Activated CD4-positive, alpha-beta T cell treated with anti-CD3 and anti-CD28 coated beads for 4 hours (primary cell): ENCODE measurements at regions not wholly inside any gene's neighbourhood (a gene's known extent, or its start where the extent isn't known, plus 50 kb on each side); places are given as distances from the start of the nearest gene placed in this dataset.
"Not testable (repeated sequence)": the region's sequence is repeated elsewhere in the genome, so short reads cannot be mapped to it uniquely, and the experiment has no call there.

Experiments used
- DNase-seq, 2 donors: peaks; one replicate each; pipeline ENCODE4 v3.0.0-alpha.2; 2020

- DNase-seq = no peak
Observed at GRCh38 chr6:53446151-53446550, 97.4 kb upstream of the ELOVL5 start.

DNA sequence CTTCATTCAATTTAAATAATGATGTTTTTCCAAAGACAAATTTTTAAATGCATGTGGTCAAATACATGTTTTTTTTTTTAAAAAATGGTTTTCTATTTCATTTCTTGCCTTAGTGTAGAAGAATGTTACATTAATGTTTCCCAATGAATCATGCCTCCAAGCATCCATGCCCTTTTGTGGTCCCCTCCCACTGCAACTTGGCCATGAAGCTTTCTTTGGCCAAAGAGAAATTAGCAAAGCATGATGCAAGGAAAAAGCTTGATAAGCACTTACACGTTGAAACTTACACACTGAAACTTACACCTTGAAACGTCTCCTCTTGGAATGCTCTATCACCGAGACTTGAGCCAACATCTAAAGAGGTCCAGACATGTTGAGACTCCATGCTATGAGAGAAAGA lies 93.0 kb upstream of the ELOVL5 start:
- no peak for DNase-seq

DNA sequence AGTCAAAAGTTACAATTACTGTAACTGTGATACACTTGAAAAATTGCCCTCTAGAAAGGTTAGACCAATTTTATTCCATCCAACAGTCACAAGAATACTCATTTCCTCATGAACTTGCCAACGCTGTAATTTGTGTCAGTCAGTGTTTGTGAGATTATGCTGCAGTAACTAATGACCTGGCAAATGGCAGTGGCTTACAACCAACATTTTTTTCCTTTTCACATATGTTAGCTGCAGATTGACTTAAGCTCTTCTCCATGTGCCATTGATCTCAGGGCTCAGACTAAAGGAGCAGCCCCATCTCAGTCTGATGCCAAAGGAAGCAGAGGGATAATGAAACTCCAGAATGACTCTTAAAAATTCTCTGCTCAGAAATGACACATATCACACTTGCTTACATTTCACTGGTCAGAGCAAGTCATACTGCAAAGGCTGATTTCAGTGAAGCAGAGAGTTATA lies 92.3 kb upstream of the ELOVL5 start:
- DNase-seq = no peak

GRCh38 chr6:53440336-53440945 lies 91.7 kb upstream of the ELOVL5 start:
- no peak for DNase-seq

DNA sequence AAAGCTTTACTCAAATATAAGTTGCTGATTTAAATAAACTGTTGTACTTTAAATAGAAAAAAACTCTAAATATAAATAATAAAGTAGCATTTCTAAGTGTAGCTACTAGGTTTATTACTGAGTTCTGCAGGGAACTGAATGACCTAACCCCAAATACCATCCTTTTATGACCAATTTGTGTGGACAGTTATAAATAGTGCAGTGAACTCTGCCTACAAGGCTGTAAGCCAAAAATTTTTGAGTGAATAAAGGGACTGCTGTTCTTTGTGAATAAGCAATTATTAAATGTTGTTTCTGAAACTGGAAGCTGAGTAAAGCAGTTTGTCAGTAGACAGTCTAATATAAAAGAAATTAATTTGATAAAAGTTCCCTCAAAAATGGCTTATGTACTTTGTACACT lies 90.8 kb upstream of the ELOVL5 start:
- DNase-seq = no peak

GRCh38 chr6:53437557-53438202 lies 88.9 kb upstream of the ELOVL5 start:
- DNase-seq = peak in 1 of 2 donors; percentile 6

- DNase-seq = no peak
Observed at GRCh38 chr6:53436526-53437303, 88.0 kb upstream of the ELOVL5 start.

DNA sequence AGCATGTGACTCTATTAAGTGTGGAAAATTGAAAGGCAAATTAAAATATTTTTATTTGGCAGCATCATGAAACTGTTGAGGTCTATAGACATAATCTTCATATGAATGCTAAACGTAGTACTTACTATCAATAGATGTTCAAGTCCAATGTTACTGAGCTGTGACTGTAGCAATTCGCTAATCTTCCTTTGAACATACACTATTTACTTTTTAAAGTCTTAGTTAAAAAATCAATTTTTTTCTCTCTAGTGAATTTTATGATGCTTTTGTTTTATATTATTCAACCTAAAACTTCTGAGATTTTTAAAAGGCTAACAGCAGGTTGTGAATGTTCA lies 85.2 kb upstream of the ELOVL5 start:
- DNase-seq = no peak

DNA sequence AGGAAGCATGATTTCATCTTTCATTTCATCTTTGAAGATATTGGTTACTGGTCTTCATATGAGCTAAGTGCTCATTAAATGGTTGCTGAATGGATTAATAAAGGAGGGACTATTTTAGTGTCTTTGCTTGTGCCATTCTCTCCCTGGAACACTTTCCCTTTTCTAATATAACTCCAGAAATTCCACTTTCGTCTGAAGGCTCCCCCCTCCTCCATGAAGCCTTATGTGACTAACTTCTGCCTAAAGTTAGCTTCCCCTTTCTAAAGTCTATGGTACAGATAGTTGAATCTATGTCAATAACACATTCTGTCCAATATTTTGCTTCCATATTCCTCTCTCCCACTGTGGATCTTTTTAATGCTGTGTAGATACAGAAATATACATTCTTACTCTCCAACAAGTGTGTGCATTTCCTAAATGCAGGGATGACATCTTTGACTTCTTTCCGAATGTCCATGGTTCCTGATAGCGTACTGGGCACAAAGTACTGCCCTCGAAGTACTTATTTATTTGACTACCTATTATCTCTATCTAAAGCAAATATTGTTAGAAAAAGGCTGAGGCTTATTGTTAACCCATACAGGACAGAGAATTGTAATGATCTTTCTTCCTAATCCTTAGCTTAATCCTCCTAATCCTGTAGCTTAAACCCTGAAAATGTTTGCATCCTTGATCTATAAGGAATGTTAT lies 84.7 kb upstream of the ELOVL5 start:
- no peak for DNase-seq

DNA sequence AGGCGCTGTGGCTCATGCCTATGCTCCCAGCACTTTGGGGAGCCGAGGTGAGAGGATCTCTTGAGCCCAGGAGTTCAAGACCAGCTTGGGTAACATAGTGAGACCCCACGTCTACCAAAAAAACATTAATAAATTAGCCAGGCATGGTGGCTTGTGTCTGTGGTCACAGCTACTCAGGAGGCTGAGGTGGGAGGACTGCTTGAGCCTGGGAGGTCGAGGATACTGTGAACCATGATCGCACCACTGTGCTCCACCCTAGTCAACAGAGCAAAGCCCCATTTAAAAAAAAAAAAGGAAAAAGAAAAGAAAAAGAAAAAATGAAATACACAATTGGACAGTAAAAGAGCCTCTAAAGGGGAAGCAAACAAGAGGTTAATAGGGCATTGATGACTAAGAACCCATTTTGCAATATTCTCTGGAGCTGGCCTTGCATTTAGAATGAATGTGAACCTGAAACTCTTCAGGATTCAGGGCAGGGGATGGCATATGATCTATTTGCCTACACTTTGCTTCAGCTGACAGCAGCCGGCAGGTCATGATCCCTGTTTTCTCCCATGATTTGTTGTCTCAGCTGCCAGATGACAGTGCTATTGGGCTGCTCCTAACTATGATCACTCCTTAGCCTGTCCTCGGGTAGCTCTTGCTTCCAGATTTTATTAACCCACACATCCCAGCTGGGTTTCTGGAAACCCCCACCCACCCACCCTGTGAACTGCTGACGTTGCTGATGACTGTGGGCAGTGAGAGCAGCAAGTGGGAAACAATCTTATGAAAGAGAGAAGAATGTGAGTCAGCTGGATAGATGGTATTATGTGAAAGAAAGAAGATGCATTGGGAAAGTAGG lies 83.8 kb upstream of the ELOVL5 start:
- no peak for DNase-seq

DNA sequence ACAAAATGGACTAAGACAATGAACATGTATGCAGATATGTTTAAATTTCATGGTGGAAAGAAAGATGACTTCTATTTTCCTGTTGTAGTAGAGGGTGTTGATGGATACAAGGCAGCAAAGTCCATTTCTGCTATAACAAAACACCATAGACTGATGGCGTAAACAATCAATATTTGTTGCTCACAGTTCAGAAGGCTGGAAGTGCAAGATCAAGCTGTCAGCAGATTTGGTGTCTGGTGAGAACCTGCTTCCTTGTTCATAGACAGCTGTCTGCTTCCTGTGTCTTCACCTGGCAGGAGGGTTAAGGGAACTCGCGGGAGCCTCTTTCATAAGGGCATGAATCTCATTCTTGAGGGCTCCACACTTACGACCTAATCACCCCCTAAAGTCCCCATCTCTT lies 83.0 kb upstream of the ELOVL5 start:
- no peak for DNase-seq

GRCh38 chr6:53429401-53429800 lies 80.7 kb upstream of the ELOVL5 start:
- no peak for DNase-seq

DNA sequence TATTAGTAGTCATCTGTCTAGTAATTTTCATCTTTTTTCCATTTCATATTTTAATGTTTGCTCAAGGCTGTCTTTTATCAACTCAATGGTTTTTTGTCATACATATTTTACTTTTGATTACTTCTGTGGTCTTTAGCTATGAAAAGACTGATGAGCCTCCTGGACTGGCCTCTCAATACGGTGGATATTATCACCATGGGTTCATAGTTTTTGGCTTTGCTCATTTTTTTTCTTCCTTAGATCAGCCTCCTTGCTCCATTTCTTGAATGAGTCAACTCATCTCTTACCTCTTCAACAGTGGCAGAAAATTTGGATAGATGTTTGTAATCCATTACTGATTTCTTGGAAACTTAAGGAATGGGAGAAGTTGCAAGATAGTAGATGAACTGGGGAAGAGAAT lies 80.1 kb upstream of the ELOVL5 start:
- DNase-seq = no peak

DNA sequence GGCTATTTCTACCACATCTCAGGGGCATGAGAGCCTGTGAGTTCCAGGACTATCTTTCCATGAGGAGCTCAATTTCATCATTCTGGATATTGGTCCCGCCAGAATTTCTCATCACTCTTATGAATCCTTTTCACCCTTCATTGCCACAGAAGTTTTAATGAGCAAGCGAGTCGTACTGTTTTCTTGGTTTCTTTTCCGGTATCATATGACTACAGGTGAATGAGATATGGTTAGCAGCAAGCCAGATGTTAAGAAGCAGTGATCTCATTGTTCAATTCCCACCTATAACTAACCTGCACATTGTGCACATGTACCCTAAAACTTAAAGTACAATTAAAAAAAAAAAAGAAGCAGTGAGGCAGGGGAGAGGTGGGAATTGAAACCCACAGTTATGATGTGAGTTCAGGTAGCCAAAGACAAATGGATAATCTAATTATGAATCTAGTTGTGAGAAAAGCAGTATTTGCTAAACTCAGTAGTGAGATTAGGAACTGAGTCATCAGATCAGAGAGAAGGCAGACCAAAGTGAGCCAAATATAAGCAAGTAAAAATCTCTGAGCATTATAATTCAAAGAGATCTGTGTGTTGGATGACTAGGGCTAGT lies 78.0 kb upstream of the ELOVL5 start:
- no peak for DNase-seq

DNA sequence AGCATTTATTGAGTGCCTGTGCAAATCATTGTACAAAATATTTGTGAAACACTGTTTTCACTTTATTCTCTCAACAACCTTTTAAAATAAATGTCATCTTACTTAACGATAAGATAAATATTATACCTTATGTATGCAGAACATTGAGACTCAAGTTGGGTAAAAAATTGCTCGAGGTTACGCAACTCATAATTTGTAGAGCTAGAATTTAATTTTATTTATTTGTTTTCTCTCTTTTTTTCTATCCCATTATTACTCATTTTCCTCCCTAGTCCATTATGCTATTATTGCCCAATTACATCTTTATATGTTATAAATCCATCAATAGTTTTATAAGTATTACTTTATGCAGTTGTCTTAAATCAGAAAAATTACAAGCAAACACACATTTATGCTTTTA lies 77.4 kb upstream of the ELOVL5 start:
- no peak for DNase-seq

DNA sequence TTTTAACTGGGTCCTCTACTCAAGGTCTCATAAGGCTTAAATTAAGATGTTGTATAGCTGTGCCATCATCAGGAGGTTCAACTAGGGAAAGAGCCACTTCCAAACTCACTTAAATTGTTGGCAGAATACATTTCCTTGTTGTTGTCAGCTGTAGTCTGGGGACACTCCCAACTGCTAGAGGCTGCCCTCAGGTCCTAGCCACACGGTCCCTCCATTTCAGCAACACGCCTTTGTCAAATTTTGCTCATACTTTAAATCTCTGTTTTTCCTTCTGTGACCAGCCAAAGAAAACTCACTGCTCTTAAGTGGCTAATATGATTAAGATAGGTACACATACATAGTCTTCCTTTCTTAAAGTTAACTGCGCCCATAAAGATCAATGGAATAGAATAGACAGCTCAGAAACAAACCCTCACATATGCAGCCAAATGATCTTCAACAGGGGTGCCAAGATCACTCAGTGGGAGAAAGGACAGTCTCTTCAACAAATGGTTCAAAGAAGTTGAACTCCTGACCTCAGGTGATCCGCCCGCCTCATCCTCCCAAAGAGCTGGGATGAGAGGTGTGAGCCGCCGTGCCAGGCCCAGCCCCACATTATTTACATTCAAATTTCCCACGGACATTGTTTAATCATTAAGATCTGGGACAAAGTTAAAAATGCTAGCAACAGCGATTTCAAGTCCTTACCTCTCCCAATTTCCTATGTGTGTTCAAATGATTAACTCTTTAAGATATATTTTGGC lies 76.4 kb upstream of the ELOVL5 start:
- no peak for DNase-seq

GRCh38 chr6:53424300-53424699 lies 75.5 kb upstream of the ELOVL5 start:
- no peak for DNase-seq

GRCh38 chr6:53423560-53423959 lies 74.8 kb upstream of the ELOVL5 start:
- not testable (repeated sequence) for DNase-seq

- DNase-seq = no peak
Observed at GRCh38 chr6:53419026-53419425, 70.3 kb upstream of the ELOVL5 start.

- no peak for DNase-seq
Observed at GRCh38 chr6:53418288-53418687, 69.5 kb upstream of the ELOVL5 start.

DNA sequence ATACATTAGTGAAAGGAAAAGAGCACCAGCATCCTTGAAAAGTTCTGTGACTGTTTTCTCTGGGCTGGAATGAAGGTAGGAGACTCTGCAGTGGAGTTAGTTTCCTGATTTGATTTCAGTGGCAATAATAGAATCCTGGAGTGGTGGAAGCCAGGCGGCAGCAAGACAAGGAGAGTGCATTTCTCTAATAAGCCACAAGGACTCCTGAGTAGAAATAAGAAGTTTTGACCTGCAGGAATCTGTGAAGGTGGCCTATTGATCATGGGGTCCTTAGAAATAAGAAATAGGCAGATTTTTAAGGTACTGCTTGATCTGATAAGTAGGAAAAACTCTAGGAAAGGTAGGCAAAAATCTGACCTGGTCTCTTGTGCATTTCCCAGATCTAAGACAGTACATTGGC lies 68.4 kb upstream of the ELOVL5 start:
- no peak for DNase-seq

- DNase-seq = no peak
Observed at GRCh38 chr6:53413326-53413725, 64.6 kb upstream of the ELOVL5 start.
